Keratinocyte (primary cell): ENCODE measurements at regions not wholly inside any gene's neighbourhood (a gene's known extent, or its start where the extent isn't known, plus 50 kb on each side); places are given as distances from the start of the nearest gene placed in this dataset.

Experiments used
- DNase-seq: peaks from one replicate; pipeline ENCODE4 v3.0.0-alpha.2; 2011; ENCODE audit warnings: low read depth, missing footprints, low spot score
- FAIRE-seq: peaks from 2 replicates; lab custom pipeline; 2011; peaks lifted over from hg19 to GRCh38; lab: Jason Lieb, UNC
- H2AFZ ChIP-seq: 2 replicates; pipeline ENCODE4 v1.6.0; 2012; ENCODE audit warnings: low read length, control low read depth, inconsistent platforms; ENCODE audit not compliant: control insufficient read depth
- H3K27ac ChIP-seq: 2 replicates; pipeline ENCODE4 v1.5.1; 2011; ENCODE audit warnings: low read length; ENCODE audit not compliant: control insufficient read depth, insufficient read depth
- H3K27me3 ChIP-seq: 3 replicates; pipeline ENCODE4 v1.6.0; 2011; ENCODE audit warnings: low read length; ENCODE audit not compliant: control insufficient read depth, insufficient read depth; ENCODE audit errors: extremely low read depth
- H3K36me3 ChIP-seq, 2 experiments: 2 replicates in 1 of 2; 3 replicates in 1 of 2; pipeline ENCODE4 v1.5.1; 2011; ENCODE audit warnings: low read length in 2 of 2, mild to moderate bottlenecking in 1 of 2; ENCODE audit not compliant: control insufficient read depth in 2 of 2, insufficient read depth in 2 of 2; ENCODE audit errors: extremely low read depth in 1 of 2
- H3K4me1 ChIP-seq: 3 replicates; pipeline ENCODE4 v1.5.1; 2011; ENCODE audit warnings: low read length; ENCODE audit not compliant: control insufficient read depth, insufficient read depth; ENCODE audit errors: extremely low read depth
- H3K4me2 ChIP-seq: 3 replicates; pipeline ENCODE4 v1.6.0; 2011; ENCODE audit warnings: low read depth, low read length; ENCODE audit not compliant: control insufficient read depth, insufficient read depth; ENCODE audit errors: extremely low read depth
- H3K4me3 ChIP-seq, 3 experiments: fragments of 200-600 bp in 1 of 3; sonication (generic) in 1 of 3; 2 replicates in 2 of 3; 3 replicates in 1 of 3; pipeline ENCODE4 v1.5.1; 2011 to 2016; ENCODE audit warnings: low read length in 3 of 3, mild to moderate bottlenecking in 3 of 3, control low read depth in 2 of 3, inconsistent platforms in 1 of 3, low read depth in 1 of 3, mixed read lengths in 1 of 3, mixed run types in 1 of 3, moderate library complexity in 1 of 3; ENCODE audit not compliant: control insufficient read depth in 2 of 3, insufficient read depth in 2 of 3; ENCODE audit errors: extremely low read depth in 1 of 3
- H3K79me2 ChIP-seq: 2 replicates; pipeline ENCODE4 v1.6.0; 2012; ENCODE audit warnings: low read length; ENCODE audit not compliant: control insufficient read depth, insufficient read depth
- H3K9ac ChIP-seq: 3 replicates; pipeline ENCODE4 v1.6.0; 2011; ENCODE audit warnings: low read length; ENCODE audit not compliant: control insufficient read depth, insufficient read depth; ENCODE audit errors: extremely low read depth
- H3K9me1 ChIP-seq: 3 replicates; pipeline ENCODE4 v1.6.0; 2011; ENCODE audit warnings: low read length; ENCODE audit not compliant: control insufficient read depth, insufficient read depth; ENCODE audit errors: extremely low read depth
- H3K9me3 ChIP-seq: 2 replicates; pipeline ENCODE4 v1.5.1; 2012; ENCODE audit warnings: low read depth, low read length; ENCODE audit not compliant: control insufficient read depth
- H4K20me1 ChIP-seq: 3 replicates; pipeline ENCODE4 v1.6.0; 2011; ENCODE audit warnings: low read length; ENCODE audit not compliant: control insufficient read depth, insufficient read depth; ENCODE audit errors: extremely low read depth
- EZH2 ChIP-seq: IDR thresholded peaks from one replicate; pipeline ENCODE4 v1.6.1; 2012; ENCODE audit warnings: inconsistent platforms, mild to moderate bottlenecking, low read length, moderate library complexity
- dilution Hi-C: fragments of 300-500 bp; cut with MboI; formaldehyde crosslinking; loops from one replicate; pipeline ENCODE4 v1.7.0; 2020; ENCODE audit warnings: low sequenced_read_pairs; ENCODE audit not compliant: extremely low pct_ligation_motif_present
- TF ChIP-seq, protein P1 (sequence below), 3 experiments: IDR thresholded peaks in 1 of 3; conservative IDR thresholded peaks in 1 of 3; optimal IDR thresholded peaks in 1 of 3; 2 replicates in 2 of 3; 3 replicates in 1 of 3; pipeline versions ENCODE3 to v1.5.1; 2011; ENCODE audit warnings: low read length in 3 of 3, mild to moderate bottlenecking in 3 of 3, moderate library complexity in 2 of 3, control low read depth in 1 of 3, inconsistent platforms in 1 of 3; ENCODE audit not compliant: insufficient read depth in 2 of 3; ENCODE audit errors: extremely low read depth in 1 of 3

DNA sequence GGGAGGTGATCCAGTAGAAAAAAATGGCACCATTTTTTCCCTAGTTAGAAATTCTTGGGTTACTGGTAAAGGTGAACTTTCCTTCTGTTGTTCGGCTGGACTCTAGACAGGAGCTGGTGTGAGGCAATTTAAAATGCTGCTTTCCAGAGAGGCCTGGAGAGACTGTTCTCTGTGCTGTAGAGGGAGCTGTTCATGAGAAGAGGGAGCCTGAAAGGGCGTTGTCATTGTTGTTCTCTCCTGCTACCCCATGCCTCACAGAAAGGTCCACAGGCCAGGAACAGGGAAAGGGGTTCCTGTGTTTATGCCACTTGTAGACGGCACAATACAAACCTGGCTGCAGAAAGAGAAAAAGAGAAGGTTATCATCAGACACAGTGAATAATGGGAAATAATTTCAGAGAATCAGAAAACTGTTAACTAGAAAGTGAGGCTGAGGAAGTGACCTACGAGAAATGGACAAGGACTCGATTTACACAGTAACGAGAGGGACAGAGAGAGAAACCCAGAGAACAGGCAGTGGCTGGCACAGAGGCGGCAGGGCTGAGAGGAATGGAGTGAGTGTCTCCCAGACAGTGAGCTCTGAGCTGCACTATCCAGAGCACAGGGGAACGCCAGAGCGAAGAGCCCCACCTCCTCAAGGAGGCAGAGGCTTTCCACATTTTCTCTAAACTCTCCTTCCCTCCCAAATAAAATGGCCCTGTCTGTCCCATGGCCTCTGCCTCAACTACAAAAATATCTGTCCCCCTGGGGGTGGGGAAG lies 109.2 kb downstream of the RRM1 start:
- DNase-seq (no peak), FAIRE-seq (no peak)
- dilution Hi-C loops = no loop called here
- Histone ChIP-seq H3K27me3 (no peaks in the 10 kb centered on the region), H3K27ac (no peak overlapping the region), H2AFZ (no peak overlapping the region), H3K9me1 (no peaks in the 10 kb centered on the region), H3K4me1 (no peaks in the 10 kb centered on the region), H3K4me2 (no peak overlapping the region), H3K9me3 (no peaks in the 10 kb centered on the region), H4K20me1 (no peaks in the 10 kb centered on the region), H3K4me3 (no peak overlapping the region), H3K36me3 (no peaks in the 10 kb centered on the region), H3K79me2 (no peaks in the 10 kb centered on the region), H3K9ac (no peak overlapping the region)
- no peak for TF ChIP-seq EZH2
- TF ChIP-seq, protein P1, sequence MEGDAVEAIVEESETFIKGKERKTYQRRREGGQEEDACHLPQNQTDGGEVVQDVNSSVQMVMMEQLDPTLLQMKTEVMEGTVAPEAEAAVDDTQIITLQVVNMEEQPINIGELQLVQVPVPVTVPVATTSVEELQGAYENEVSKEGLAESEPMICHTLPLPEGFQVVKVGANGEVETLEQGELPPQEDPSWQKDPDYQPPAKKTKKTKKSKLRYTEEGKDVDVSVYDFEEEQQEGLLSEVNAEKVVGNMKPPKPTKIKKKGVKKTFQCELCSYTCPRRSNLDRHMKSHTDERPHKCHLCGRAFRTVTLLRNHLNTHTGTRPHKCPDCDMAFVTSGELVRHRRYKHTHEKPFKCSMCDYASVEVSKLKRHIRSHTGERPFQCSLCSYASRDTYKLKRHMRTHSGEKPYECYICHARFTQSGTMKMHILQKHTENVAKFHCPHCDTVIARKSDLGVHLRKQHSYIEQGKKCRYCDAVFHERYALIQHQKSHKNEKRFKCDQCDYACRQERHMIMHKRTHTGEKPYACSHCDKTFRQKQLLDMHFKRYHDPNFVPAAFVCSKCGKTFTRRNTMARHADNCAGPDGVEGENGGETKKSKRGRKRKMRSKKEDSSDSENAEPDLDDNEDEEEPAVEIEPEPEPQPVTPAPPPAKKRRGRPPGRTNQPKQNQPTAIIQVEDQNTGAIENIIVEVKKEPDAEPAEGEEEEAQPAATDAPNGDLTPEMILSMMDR (optimal IDR thresholded peaks at IDR 0.05 in 1 of 3, IDR thresholded peaks at IDR 0.05 in 1 of 3, conservative IDR thresholded peaks at IDR 0.05 in 1 of 3; ENCODE audit: extremely low read depth in 1 of 3, insufficient read depth in 2 of 3, low read length in 3 of 3) = peak in 2 of 3 experiments; percentile 8 to 14

GRCh38 chr11:4202749-4203148 lies 108.2 kb downstream of the RRM1 start:
- FAIRE-seq (no peak), DNase-seq (no peak)
- no peaks in the 10 kb centered on the region for H3K79me2 ChIP-seq
- H2AFZ ChIP-seq = no peak overlapping the region
- H3K9me1 ChIP-seq = no peaks in the 10 kb centered on the region
- dilution Hi-C loops = no loop called here
- no peaks in the 10 kb centered on the region for H4K20me1 ChIP-seq
- H3K27ac ChIP-seq = no peak overlapping the region
- H3K27me3 ChIP-seq = no peaks in the 10 kb centered on the region
- no peak overlapping the region for H3K9ac ChIP-seq
- no peaks in the 10 kb centered on the region for H3K4me1 ChIP-seq
- H3K9me3 ChIP-seq = no peaks in the 10 kb centered on the region
- H3K4me2 ChIP-seq = no peak overlapping the region
- H3K4me3 ChIP-seq = no peak overlapping the region
- TF ChIP-seq, protein P1 (optimal IDR thresholded peaks at IDR 0.05 in 1 of 3, IDR thresholded peaks at IDR 0.05 in 1 of 3, conservative IDR thresholded peaks at IDR 0.05 in 1 of 3; ENCODE audit: extremely low read depth in 1 of 3, insufficient read depth in 2 of 3, low read length in 3 of 3) = no peak
- no peak for TF ChIP-seq EZH2
- no peaks in the 10 kb centered on the region for H3K36me3 ChIP-seq
